ENCODE measurements at regions not wholly inside any gene's neighbourhood (a gene's known extent, or its start where the extent isn't known, plus 50 kb on each side); places are given as distances from the start of the nearest gene placed in this dataset.

DNA sequence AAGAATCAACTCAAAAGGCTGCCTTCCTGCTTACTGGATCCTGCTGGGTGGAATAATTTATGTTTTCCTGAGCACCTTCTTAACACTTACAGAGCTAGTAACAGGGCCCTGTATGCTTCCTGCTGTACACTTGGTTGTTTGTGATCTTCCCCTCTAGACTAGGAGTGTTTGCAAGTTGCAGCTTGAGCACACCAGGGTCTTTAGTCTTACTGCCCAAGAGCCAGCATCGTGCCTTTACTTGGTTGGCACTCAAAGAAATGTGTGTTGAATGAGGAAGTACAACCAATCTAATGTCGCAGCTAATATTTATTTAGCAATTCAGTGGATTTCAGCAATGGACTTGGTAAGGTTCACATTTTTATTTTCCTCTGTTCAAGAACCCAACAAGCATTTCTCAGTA, 57.5 kb upstream of the HAND1 start:
- DNase-seq (ENCODE audit: low spot score) = no peak
- intact Hi-C loops (cut with DNase I) = no loop called here

DNA sequence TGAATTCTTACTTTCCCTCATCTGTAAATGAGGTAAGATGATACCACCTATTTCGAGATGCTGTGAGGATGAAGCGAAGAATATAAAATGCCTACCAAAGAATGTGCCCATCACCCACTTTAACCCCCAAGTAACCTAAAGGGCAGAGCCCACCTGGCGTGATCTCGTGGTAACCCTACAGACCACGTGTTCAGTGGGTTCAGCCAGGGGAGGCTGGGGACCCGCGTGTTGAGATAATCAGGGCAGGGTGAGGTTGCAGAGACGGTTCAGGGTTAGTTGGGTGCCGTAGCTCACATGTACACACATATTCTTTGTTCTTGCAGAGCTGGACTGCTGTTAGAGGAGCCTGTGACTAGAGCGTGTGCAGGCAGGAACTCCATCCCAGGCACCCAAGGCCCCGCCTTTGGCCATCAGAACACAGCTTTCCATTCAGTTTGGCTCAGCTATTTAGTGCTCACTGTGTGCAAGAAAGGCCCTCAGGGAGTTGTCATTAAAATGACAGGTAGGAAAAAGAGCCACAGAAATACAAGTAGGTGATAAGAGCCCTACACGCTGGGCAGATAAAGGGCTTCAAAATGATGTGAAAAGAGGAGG, 56.5 kb upstream of the HAND1 start:
- DNase-seq (ENCODE audit: low spot score) = no peak
- intact Hi-C loops (cut with DNase I) = no loop called here

DNA sequence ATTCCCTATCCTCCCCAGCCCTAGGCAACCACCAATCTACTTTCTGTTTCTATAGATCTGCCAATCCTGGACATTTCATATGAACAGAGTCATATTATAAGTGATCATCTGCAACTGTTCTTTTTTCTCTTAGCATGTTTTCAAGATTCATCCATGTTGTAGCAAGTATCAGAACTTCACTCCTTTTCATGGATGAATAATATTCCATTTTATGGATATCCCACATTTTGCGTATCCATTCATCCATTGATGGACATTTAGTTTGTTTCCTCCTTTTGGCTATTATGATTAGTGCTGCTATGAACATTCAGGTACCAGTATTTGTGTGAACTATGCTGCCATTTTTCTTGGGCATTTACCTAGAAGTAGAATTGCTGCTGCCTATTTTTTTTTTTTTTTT, 51.3 kb upstream of the HAND1 start:
- intact Hi-C loops (cut with DNase I) = no loop called here

DNA sequence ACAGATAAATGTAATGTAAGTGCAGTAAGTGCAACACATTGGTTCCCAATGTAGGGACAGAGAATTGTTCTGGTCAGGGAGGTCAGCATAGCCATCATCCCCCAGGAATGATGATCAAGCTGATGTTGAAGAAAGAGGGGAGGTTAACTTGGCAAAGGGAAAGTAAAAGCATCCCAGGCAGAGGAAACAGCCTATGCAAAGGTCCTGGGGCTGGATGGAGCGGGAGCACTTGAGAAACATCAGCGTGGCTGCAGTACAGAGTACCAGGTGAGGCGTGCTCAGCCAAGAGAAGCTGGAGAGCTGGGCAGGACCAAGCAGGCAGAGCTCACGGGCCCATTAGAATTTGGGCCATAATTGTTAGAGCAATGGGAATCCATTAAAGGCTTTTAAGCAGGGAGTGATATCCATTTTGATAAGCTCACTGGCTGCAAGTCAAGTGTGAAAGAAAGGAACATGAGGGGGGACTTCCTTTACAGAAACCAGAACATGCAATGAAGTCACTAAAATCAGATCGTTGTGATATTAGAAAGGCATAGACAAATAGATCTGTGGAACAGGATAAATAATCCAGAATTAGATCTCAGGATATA, 50.1 kb upstream of the HAND1 start:
- no peak for DNase-seq (ENCODE audit: low spot score)
- intact Hi-C loops (cut with DNase I) = no loop called here

More for the DNA sequence above, 51.3 kb upstream of the HAND1 start:
- no peak for DNase-seq (ENCODE audit: low spot score)

Small RNA genes lying in the stretch of these regions (microRNA-seq; reads per million reads assigned to microRNA genes)
- 0 reads per million in 2 donors for gene MIR1303 (ENCODE audit: borderline microRNAs expressed in 2 of 2)
- gene MIR3141 (ENCODE audit: borderline microRNAs expressed in 2 of 2) = 0 reads per million in 2 donors
